ENCODE measurements at regions not wholly inside any gene's neighbourhood (a gene's known extent, or its start where the extent isn't known, plus 50 kb on each side); places are given as distances from the start of the nearest gene placed in this dataset.

DNA sequence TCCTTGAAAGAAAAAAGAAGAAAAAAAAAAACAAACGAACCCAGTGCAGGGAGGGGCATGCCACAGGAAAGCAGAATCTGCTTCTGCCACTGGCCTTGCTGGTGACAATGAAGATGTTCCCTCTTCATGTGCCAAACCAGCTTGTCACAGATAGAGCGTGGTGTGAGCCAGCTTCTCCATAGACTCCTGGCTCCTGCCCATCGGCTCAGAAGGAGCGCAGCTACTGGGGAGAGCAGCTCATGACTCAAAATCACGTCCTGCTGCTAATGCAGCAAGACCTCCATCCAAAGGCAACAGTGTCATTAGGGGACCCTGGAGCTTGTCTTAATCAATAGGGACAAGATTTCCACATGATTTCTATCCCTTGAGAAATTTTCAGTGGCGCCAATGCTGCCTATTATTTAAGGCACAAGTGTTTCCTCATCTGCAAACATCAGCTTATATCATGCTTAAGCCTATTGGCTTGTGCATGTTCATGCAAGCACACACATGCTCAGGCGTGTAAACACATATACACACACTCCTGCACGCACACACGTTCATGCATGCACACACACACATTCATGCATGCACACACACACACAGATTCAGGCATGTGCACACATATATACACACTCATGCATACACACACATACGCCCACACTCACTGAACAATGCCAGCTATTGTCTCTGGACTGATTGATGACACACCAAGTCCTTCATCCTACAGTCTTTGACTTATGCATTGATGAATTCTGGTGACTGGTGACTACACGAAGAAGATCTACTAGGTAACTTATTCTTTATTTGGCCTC, 682.0 kb upstream of the ID2 start:
- no peak for TF ChIP-seq RFX5 (IDR thresholded peaks at IDR 0.05; ENCODE audit: low read depth, low read length)
- TF ChIP-seq, protein P1, sequence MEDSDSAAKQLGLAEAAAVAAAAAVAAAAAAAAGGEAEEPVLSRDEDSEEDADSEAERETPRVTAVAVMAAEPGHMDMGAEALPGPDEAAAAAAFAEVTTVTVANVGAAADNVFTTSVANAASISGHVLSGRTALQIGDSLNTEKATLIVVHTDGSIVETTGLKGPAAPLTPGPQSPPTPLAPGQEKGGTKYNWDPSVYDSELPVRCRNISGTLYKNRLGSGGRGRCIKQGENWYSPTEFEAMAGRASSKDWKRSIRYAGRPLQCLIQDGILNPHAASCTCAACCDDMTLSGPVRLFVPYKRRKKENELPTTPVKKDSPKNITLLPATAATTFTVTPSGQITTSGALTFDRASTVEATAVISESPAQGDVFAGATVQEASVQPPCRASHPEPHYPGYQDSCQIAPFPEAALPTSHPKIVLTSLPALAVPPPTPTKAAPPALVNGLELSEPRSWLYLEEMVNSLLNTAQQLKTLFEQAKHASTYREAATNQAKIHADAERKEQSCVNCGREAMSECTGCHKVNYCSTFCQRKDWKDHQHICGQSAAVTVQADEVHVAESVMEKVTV (CRISPR knock-in tag; IDR thresholded peaks at IDR 0.05), result no peak
- TF ChIP-seq, protein P2, sequence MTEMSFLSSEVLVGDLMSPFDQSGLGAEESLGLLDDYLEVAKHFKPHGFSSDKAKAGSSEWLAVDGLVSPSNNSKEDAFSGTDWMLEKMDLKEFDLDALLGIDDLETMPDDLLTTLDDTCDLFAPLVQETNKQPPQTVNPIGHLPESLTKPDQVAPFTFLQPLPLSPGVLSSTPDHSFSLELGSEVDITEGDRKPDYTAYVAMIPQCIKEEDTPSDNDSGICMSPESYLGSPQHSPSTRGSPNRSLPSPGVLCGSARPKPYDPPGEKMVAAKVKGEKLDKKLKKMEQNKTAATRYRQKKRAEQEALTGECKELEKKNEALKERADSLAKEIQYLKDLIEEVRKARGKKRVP (CRISPR knock-in tag; IDR thresholded peaks at IDR 0.05), result no peak
- no peak for TF ChIP-seq POLR2AphosphoS5 (IDR thresholded peaks at IDR 0.05; ENCODE audit: control insufficient read depth, insufficient read depth, low read depth, low read length)
- TF ChIP-seq, protein P3, sequence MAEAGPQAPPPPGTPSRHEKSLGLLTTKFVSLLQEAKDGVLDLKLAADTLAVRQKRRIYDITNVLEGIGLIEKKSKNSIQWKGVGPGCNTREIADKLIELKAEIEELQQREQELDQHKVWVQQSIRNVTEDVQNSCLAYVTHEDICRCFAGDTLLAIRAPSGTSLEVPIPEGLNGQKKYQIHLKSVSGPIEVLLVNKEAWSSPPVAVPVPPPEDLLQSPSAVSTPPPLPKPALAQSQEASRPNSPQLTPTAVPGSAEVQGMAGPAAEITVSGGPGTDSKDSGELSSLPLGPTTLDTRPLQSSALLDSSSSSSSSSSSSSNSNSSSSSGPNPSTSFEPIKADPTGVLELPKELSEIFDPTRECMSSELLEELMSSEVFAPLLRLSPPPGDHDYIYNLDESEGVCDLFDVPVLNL (CRISPR knock-in tag; IDR thresholded peaks at IDR 0.05; ENCODE audit: low read depth), result no peak
- TF ChIP-seq, protein P4, sequence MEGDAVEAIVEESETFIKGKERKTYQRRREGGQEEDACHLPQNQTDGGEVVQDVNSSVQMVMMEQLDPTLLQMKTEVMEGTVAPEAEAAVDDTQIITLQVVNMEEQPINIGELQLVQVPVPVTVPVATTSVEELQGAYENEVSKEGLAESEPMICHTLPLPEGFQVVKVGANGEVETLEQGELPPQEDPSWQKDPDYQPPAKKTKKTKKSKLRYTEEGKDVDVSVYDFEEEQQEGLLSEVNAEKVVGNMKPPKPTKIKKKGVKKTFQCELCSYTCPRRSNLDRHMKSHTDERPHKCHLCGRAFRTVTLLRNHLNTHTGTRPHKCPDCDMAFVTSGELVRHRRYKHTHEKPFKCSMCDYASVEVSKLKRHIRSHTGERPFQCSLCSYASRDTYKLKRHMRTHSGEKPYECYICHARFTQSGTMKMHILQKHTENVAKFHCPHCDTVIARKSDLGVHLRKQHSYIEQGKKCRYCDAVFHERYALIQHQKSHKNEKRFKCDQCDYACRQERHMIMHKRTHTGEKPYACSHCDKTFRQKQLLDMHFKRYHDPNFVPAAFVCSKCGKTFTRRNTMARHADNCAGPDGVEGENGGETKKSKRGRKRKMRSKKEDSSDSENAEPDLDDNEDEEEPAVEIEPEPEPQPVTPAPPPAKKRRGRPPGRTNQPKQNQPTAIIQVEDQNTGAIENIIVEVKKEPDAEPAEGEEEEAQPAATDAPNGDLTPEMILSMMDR (IDR thresholded peaks at IDR 0.05 in 2 of 3, conservative IDR thresholded peaks at IDR 0.05 in 1 of 3; ENCODE audit: insufficient read depth in 2 of 3, low read depth in 1 of 3, low read length in 3 of 3), result no peak
- no peak for TF ChIP-seq EZH2 (IDR thresholded peaks at IDR 0.05; ENCODE audit: borderline replicate concordance, low read depth, low read length)
- no peak for TF ChIP-seq MTA3 (IDR thresholded peaks at IDR 0.05; ENCODE audit: borderline replicate concordance)
- TF ChIP-seq JUND (IDR thresholded peaks at IDR 0.05; ENCODE audit: borderline replicate concordance, low read depth, low read length), result no peak
- TF ChIP-seq JUND (tag; IDR thresholded peaks at IDR 0.05; ENCODE audit: borderline replicate concordance, low read depth, low read length), result no peak
- TF ChIP-seq LARP7 (IDR thresholded peaks at IDR 0.05), result no peak
- no peak for TF ChIP-seq ZNF274 (IDR thresholded peaks at IDR 0.05; ENCODE audit: borderline replicate concordance, low read depth, low read length)

Data from K562 (cell line).